ENCODE measurements at regions not wholly inside any gene's neighbourhood (a gene's known extent, or its start where the extent isn't known, plus 50 kb on each side); places are given as distances from the start of the nearest gene placed in this dataset.

DNA sequence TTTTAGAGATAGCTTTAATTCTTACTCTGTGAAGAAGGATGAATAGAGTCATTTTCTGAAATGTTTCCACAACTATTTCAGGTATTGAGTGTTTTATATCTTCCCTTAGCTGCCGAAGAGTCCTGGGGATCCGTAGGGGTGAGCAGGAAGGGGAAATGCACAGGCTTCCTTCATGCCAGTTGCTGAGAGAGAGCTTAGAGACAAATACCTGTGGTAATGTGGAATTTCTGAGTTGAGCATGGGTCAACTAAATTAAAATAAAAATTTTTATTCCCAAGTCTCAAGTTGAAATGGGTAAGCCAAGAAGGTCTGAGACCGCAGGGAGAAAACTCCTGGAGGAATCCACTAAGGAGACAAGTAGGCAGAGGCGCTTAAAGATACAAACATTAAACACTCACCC is 185.7 kb downstream of the DAD1 start:
- Histone ChIP-seq H3K4me3 (ENCODE audit: low read depth in 1 of 3, low read length in 3 of 3) (no peak overlapping the region), H3K9me3 (ENCODE audit: control insufficient read depth in 2 of 2, insufficient read depth in 1 of 2, low read depth in 1 of 2, low read length in 1 of 2) (no peaks in the 10 kb centered on the region), H3K4me1 (ENCODE audit: control insufficient read depth in 3 of 3, insufficient read depth in 2 of 3, low read depth in 1 of 3, low read length in 2 of 3) (no peaks in the 10 kb centered on the region), H3K36me3 (ENCODE audit: control insufficient read depth in 3 of 3, insufficient read depth in 2 of 3, low read depth in 1 of 3, low read length in 3 of 3) (no peaks in the 10 kb centered on the region), H3K27ac (ENCODE audit: low read depth in 1 of 3, low read length in 2 of 3) (no peak overlapping the region), H3K27me3 (ENCODE audit: control insufficient read depth in 3 of 3, insufficient read depth in 3 of 3, low read length in 3 of 3) (peaks cover 0 to 3% (median 1%) of the 10 kb centered on the region in 3 donors)
- DNase-seq (no peak), FAIRE-seq (no peak)
- WGBS, 3 donors = 90 to 93% (median 91%) methylated on average over 4 of the region's 4 CpGs

DNA sequence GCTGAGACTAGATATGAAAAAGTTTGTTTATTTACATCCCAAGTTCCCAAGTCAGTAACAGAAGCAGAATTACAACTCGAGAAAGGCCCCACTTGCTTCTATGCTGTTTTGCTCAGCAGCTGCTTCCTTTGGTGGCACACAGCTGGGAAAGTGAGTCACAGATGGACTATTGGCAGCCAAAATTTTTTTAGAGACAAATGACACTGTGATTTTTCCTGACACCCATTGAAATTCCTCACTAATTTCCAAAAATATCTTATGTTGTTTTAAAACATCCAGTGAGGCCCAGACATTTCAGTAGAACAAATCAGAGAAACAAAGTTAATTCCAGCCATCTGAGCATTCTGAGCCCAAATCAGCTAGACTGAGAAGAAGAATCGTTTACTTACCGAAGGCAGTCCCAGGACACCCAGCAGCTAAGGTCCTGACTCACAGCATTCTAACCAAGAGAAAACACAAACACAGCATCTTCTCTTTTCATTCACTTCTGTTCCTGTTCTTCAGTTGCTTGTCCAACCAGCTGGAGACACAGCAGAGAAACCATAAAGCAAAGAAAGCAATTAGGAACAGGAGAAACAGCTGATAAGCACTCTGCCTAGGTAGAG is 188.3 kb downstream of the DAD1 start:
- Histone ChIP-seq H3K4me1 (ENCODE audit: control insufficient read depth in 3 of 3, insufficient read depth in 2 of 3, low read depth in 1 of 3, low read length in 2 of 3) (no peaks in the 10 kb centered on the region), H3K4me3 (ENCODE audit: low read depth in 1 of 3, low read length in 3 of 3) (no peak overlapping the region), H3K27ac (ENCODE audit: low read depth in 1 of 3, low read length in 2 of 3) (no peak overlapping the region), H3K36me3 (ENCODE audit: control insufficient read depth in 3 of 3, insufficient read depth in 2 of 3, low read depth in 1 of 3, low read length in 3 of 3) (no peaks in the 10 kb centered on the region), H3K27me3 (ENCODE audit: control insufficient read depth in 3 of 3, insufficient read depth in 3 of 3, low read length in 3 of 3) (peaks cover 0 to 3% (median 1%) of the 10 kb centered on the region in 3 donors), H3K9me3 (ENCODE audit: control insufficient read depth in 2 of 2, insufficient read depth in 1 of 2, low read depth in 1 of 2, low read length in 1 of 2) (no peaks in the 10 kb centered on the region)
- DNase-seq (no peak), FAIRE-seq (no peak)
- WGBS, 3 donors = 60 to 77% (median 66%) methylated on average over 3 of the region's 3 CpGs

DNA sequence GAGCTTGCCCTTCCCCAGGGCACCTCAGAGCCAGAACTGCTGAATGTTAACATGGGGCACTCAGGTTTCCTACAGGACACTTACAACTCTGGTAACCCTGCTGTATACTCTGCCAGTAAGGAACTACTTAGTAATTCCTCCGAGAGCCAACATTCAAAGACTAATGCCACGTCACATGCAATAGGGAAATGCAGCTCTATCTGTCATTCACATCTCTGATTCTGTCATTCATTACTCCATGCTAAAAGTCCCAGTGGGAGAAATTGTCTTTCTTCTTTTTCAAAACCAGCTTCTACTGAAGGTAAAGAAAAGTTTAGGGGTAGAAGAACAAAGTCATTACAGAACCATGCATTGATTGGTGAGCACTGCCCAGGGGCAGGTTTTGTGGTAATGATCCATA is 189.2 kb downstream of the DAD1 start:
- H3K4me3 ChIP-seq (ENCODE audit: low read depth in 1 of 3, low read length in 3 of 3) = no peak overlapping the region
- 85 to 89% (median 86%) methylated on average over 2 of the region's 2 CpGs for WGBS, 3 donors
- no peak for FAIRE-seq
- H3K27ac ChIP-seq (ENCODE audit: low read depth in 1 of 3, low read length in 2 of 3) = no peak overlapping the region
- H3K4me1 ChIP-seq (ENCODE audit: control insufficient read depth in 3 of 3, insufficient read depth in 2 of 3, low read depth in 1 of 3, low read length in 2 of 3) = no peaks in the 10 kb centered on the region
- peaks cover 0 to 3% (median 1%) of the 10 kb centered on the region in 3 donors for H3K27me3 ChIP-seq (ENCODE audit: control insufficient read depth in 3 of 3, insufficient read depth in 3 of 3, low read length in 3 of 3)
- H3K36me3 ChIP-seq (ENCODE audit: control insufficient read depth in 3 of 3, insufficient read depth in 2 of 3, low read depth in 1 of 3, low read length in 3 of 3) = no peaks in the 10 kb centered on the region
- H3K9me3 ChIP-seq (ENCODE audit: control insufficient read depth in 2 of 2, insufficient read depth in 1 of 2, low read depth in 1 of 2, low read length in 1 of 2) = no peaks in the 10 kb centered on the region
- no peak for DNase-seq

DNA sequence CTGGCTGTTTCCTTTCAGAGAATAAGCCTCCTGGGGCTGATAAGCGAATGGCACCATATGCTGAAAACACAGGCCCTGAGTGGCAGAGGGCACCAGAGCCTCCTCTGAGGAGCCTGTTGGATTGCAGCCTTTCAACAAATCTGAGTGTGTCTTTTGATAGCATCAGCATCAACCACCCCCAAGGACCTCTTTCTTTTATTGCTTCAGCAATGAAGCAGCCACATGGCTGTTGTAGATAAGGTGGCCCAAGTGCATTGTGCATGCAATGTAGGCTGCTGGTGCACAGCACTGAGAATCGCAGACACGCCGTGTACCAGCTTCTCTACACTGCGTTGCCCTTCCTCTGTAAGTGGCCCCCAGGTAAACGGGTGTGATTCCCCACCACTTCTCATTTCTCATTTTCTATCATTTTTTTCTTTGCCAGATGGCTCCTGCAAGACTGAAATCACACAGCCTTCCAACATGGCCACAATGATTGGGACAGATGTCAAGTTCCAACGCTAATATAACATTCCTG is 191.7 kb downstream of the DAD1 start:
- WGBS, 3 donors = 92 to 94% (median 92%) methylated on average over 7 of the region's 7 CpGs
- no peak for FAIRE-seq
- no peak overlapping the region for H3K27ac ChIP-seq (ENCODE audit: low read depth in 1 of 3, low read length in 2 of 3)

DNA sequence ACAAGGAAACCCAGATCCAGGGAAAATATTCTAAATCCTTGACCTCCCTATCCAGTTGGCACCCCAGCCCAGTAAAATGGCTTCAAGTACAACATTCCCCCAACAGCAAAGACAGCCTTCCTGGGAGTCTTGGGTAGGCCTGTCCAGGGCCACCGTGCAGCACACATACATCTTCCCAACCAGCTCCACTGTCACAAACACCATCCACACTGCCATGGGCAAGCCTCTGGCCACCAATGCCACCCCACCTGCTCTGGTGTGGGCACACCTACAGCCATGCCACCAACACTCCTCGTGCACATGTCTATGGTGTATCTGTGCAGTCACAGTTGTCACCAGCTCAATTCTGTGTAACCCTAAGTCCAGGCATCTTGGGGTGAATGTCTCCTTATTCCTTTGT is 193.2 kb downstream of the DAD1 start:
- 87 to 95% (median 94%) methylated on average over 2 of the region's 2 CpGs for WGBS, 3 donors
- Histone ChIP-seq H3K4me1 (ENCODE audit: control insufficient read depth in 3 of 3, insufficient read depth in 2 of 3, low read depth in 1 of 3, low read length in 2 of 3) (peaks cover 0 to 10% (median 0%) of the 10 kb centered on the region in 3 donors), H3K27ac (ENCODE audit: low read depth in 1 of 3, low read length in 2 of 3) (no peak overlapping the region), H3K36me3 (ENCODE audit: control insufficient read depth in 3 of 3, insufficient read depth in 2 of 3, low read depth in 1 of 3, low read length in 3 of 3) (no peaks in the 10 kb centered on the region), H3K27me3 (ENCODE audit: control insufficient read depth in 3 of 3, insufficient read depth in 3 of 3, low read length in 3 of 3) (no peaks in the 10 kb centered on the region), H3K9me3 (ENCODE audit: control insufficient read depth in 2 of 2, insufficient read depth in 1 of 2, low read depth in 1 of 2, low read length in 1 of 2) (no peaks in the 10 kb centered on the region), H3K4me3 (ENCODE audit: low read depth in 1 of 3, low read length in 3 of 3) (no peak overlapping the region)
- DNase-seq (no peak), FAIRE-seq (no peak)

More for the DNA sequence above, 191.7 kb downstream of the DAD1 start:
- Histone ChIP-seq H3K4me1 (ENCODE audit: control insufficient read depth in 3 of 3, insufficient read depth in 2 of 3, low read depth in 1 of 3, low read length in 2 of 3) (no peaks in the 10 kb centered on the region), H3K4me3 (ENCODE audit: low read depth in 1 of 3, low read length in 3 of 3) (no peak overlapping the region), H3K36me3 (ENCODE audit: control insufficient read depth in 3 of 3, insufficient read depth in 2 of 3, low read depth in 1 of 3, low read length in 3 of 3) (no peaks in the 10 kb centered on the region), H3K27me3 (ENCODE audit: control insufficient read depth in 3 of 3, insufficient read depth in 3 of 3, low read length in 3 of 3) (peaks cover 0 to 3% (median 1%) of the 10 kb centered on the region in 3 donors), H3K9me3 (ENCODE audit: control insufficient read depth in 2 of 2, insufficient read depth in 1 of 2, low read depth in 1 of 2, low read length in 1 of 2) (no peaks in the 10 kb centered on the region)
- DNase-seq = no peak

DNA sequence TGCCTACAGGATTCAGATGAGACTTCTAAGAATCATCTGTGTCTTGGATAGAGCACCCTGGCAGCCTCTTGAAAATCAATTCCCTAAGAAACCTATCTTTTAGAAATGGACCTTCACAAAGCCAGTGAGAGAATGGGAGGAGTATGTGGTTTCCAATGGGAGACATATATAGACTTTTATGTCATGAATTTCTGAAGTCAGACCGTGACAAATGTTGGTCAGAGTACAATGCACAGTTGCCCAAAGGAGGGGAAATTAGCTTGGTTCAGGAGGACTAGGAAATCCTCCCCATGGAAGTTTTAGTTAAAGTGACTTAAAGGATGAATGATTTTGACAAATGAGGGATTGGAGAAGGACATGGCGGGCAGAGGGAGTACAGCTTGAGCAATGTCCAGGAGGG is 194.4 kb downstream of the DAD1 start:
- no peak overlapping the region for H3K27ac ChIP-seq (ENCODE audit: low read depth in 1 of 3, low read length in 2 of 3)
- no peak overlapping the region for H3K4me3 ChIP-seq (ENCODE audit: low read depth in 1 of 3, low read length in 3 of 3)
- H3K9me3 ChIP-seq (ENCODE audit: control insufficient read depth in 2 of 2, insufficient read depth in 1 of 2, low read depth in 1 of 2, low read length in 1 of 2) = no peaks in the 10 kb centered on the region
- FAIRE-seq (no peak), DNase-seq (no peak)
- H3K4me1 ChIP-seq (ENCODE audit: control insufficient read depth in 3 of 3, insufficient read depth in 2 of 3, low read depth in 1 of 3, low read length in 2 of 3) = peaks cover 0 to 11% (median 0%) of the 10 kb centered on the region in 3 donors
- WGBS, 3 donors = 85 to 91% (median 89%) methylated on average over 2 of the region's 2 CpGs
- H3K27me3 ChIP-seq (ENCODE audit: control insufficient read depth in 3 of 3, insufficient read depth in 3 of 3, low read length in 3 of 3) = no peaks in the 10 kb centered on the region
- no peaks in the 10 kb centered on the region for H3K36me3 ChIP-seq (ENCODE audit: control insufficient read depth in 3 of 3, insufficient read depth in 2 of 3, low read depth in 1 of 3, low read length in 3 of 3)

DNA sequence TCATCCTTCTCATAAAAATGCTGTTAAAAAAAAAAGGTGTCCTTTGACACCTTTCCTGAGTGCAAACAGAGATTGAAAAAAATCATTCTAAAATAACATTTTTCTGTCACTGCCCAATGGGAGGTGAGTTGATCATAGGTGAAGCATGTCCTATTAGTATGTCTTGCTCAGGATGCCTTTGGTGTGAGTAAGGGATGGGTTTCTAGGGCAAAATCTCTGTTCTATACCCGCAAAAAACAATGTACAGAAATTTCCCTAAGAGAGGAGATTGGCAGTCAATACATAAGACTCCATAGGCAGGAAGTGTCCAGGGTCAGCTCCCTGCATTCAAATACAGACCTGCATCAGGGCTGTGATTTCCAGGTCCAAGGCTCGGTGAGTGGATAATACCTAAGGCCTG is 195.2 kb downstream of the DAD1 start:
- Histone ChIP-seq H3K4me3 (ENCODE audit: low read depth in 1 of 3, low read length in 3 of 3) (no peak overlapping the region), H3K27ac (ENCODE audit: low read depth in 1 of 3, low read length in 2 of 3) (no peak overlapping the region), H3K4me1 (ENCODE audit: control insufficient read depth in 3 of 3, insufficient read depth in 2 of 3, low read depth in 1 of 3, low read length in 2 of 3) (peaks cover 0 to 11% (median 0%) of the 10 kb centered on the region in 3 donors), H3K27me3 (ENCODE audit: control insufficient read depth in 3 of 3, insufficient read depth in 3 of 3, low read length in 3 of 3) (no peaks in the 10 kb centered on the region), H3K9me3 (ENCODE audit: control insufficient read depth in 2 of 2, insufficient read depth in 1 of 2, low read depth in 1 of 2, low read length in 1 of 2) (no peaks in the 10 kb centered on the region), H3K36me3 (ENCODE audit: control insufficient read depth in 3 of 3, insufficient read depth in 2 of 3, low read depth in 1 of 3, low read length in 3 of 3) (no peaks in the 10 kb centered on the region)
- no peak for DNase-seq
- FAIRE-seq = no peak
- 91 to 97% (median 93%) methylated on average over 2 of the region's 2 CpGs for WGBS, 3 donors

DNA sequence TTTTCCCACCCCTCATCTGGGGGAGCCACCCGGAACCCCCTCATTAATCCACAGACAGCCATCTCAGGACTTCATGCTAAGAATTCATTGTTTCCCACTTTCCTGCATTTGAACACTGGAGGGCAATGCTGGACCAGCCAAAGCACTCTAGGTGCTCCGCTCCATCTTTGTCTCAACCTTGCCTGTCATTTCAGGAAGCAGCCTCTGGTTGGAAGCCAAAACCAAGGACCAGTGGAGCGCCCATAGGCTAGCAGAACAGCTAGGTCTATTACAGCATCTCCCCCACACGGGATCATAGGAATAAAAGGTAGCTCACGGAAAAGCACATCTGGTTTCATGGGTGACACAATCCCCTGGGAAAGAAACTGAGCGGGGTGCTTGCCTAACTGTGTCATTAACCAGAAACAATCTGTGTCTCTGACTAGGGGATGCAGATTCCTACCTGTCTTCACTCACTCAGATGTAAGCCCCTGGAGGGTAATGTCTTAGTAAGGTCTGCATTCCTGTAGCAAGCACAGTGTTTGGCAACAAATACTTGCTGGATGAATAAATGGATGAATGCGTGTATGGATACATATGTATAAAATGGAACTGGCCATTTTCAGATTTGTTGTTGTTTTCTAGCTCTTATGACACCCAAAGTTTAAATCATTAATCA is 197.0 kb downstream of the DAD1 start:
- H3K27me3 ChIP-seq (ENCODE audit: control insufficient read depth in 3 of 3, insufficient read depth in 3 of 3, low read length in 3 of 3) = no peaks in the 10 kb centered on the region
- WGBS, 3 donors = 53 to 58% (median 58%) methylated on average over 7 of the region's 7 CpGs
- peak; percentile 35 to 41 for DNase-seq
- H3K9me3 ChIP-seq (ENCODE audit: control insufficient read depth in 2 of 2, insufficient read depth in 1 of 2, low read depth in 1 of 2, low read length in 1 of 2) = no peaks in the 10 kb centered on the region
- no peak for FAIRE-seq
- no peak overlapping the region for H3K4me3 ChIP-seq (ENCODE audit: low read depth in 1 of 3, low read length in 3 of 3)
- peaks cover 0 to 11% (median 0%) of the 10 kb centered on the region in 3 donors for H3K4me1 ChIP-seq (ENCODE audit: control insufficient read depth in 3 of 3, insufficient read depth in 2 of 3, low read depth in 1 of 3, low read length in 2 of 3)
- H3K27ac ChIP-seq (ENCODE audit: low read depth in 1 of 3, low read length in 2 of 3) = no peak overlapping the region
- no peaks in the 10 kb centered on the region for H3K36me3 ChIP-seq (ENCODE audit: control insufficient read depth in 3 of 3, insufficient read depth in 2 of 3, low read depth in 1 of 3, low read length in 3 of 3)
